SK-N-SH (cell line): ENCODE measurements at regions not wholly inside any gene's neighbourhood (a gene's known extent, or its start where the extent isn't known, plus 50 kb on each side); places are given as distances from the start of the nearest gene placed in this dataset.

Experiments
- CTCF ChIA-PET: fragments of 300-600, 350-600 bp; formaldehyde crosslinking; extraction: SDS; loops from one replicate; lab custom pipeline; 2021; lab: Yijun Ruan, JAX
- POLR2A ChIA-PET: fragments of 350-600 bp; sonication (Branson Sonifier 250); formaldehyde crosslinking; extraction: SDS; loops from one replicate; lab custom pipeline; 2020; ENCODE audit warnings: antibody characterized with exemption, inconsistent platforms; lab: Yijun Ruan, JAX
- DNase-seq: peaks from one replicate; pipeline ENCODE4 v3.0.0; 2012
- H2AFZ ChIP-seq: fragments of 200-600 bp; sonication (generic); 2 replicates; pipeline ENCODE4 v1.8.1; 2016; ENCODE audit warnings: antibody characterized with exemption, mild to moderate bottlenecking, low read depth
- H3F3A ChIP-seq: fragments of 200-600 bp; sonication (generic); replicated peaks from 2 replicates; pipeline ENCODE3; 2016; ENCODE audit warnings: antibody characterized with exemption, mild to moderate bottlenecking; ENCODE audit not compliant: insufficient read depth
- H3K27ac ChIP-seq, 2 experiments: fragments of 200-500 bp in 1 of 2; fragments of 200-600 bp in 1 of 2; sonication (Bioruptor generic) in 1 of 2; sonication (generic), shearing (Covaris generic) in 1 of 2; 2 replicates each; pipeline versions ENCODE4 v1.5.1 to v1.6.1; 2014 to 2016; ENCODE audit warnings: low read depth in 2 of 2, inconsistent platforms in 1 of 2, low read length in 1 of 2, mild to moderate bottlenecking in 1 of 2, mixed read lengths in 1 of 2
- H3K27me3 ChIP-seq: fragments of 200-600 bp; sonication (generic), shearing (Covaris generic); 2 replicates; pipeline ENCODE4 v1.6.1; 2016; ENCODE audit warnings: mixed run types; ENCODE audit not compliant: insufficient read depth
- H3K36me3 ChIP-seq, 2 experiments: fragments of 200-500 bp in 1 of 2; fragments of 200-600 bp in 1 of 2; sonication (Bioruptor generic) in 1 of 2; sonication (generic) in 1 of 2; replicated peaks in 1 of 2; 2 replicates each; pipeline versions ENCODE3 to v1.5.1; 2014 to 2016; ENCODE audit warnings: low read length in 1 of 2, mild to moderate bottlenecking in 1 of 2; ENCODE audit not compliant: insufficient read depth in 2 of 2, control insufficient read depth in 1 of 2
- H3K4me1 ChIP-seq, 2 experiments: fragments of 200-500 bp in 1 of 2; fragments of 200-600 bp in 1 of 2; sonication (Bioruptor generic) in 1 of 2; sonication (generic), shearing (Covaris generic) in 1 of 2; 2 replicates each; pipeline versions ENCODE4 v1.5.1 to v1.6.1; 2014 to 2016; ENCODE audit warnings: low read depth in 1 of 2, low read length in 1 of 2, mixed run types in 1 of 2; ENCODE audit not compliant: insufficient read depth in 2 of 2, control insufficient read depth in 1 of 2
- H3K4me2 ChIP-seq: fragments of 200-600 bp; sonication (generic), shearing (Covaris generic); 2 replicates; pipeline ENCODE4 v1.6.1; 2017; ENCODE audit warnings: mixed run types
- H3K4me3 ChIP-seq, 2 experiments: fragments of 200-500 bp in 1 of 2; fragments of 200-600 bp in 1 of 2; sonication (Bioruptor generic) in 1 of 2; sonication (generic), shearing (Covaris generic) in 1 of 2; 2 replicates each; pipeline versions ENCODE4 v1.5.1 to v1.8.1; 2014 to 2016; ENCODE audit warnings: low read depth in 2 of 2, inconsistent platforms in 1 of 2, low read length in 1 of 2, mild to moderate bottlenecking in 1 of 2, mixed read lengths in 1 of 2, moderate library complexity in 1 of 2
- H3K79me2 ChIP-seq: fragments of 200-600 bp; sonication (generic); 2 replicates; pipeline ENCODE4 v1.8.1; 2017; ENCODE audit warnings: mild to moderate bottlenecking; ENCODE audit not compliant: insufficient read depth
- H3K9ac ChIP-seq: fragments of 200-600 bp; sonication (generic); 2 replicates; pipeline ENCODE4 v1.6.1; 2017; ENCODE audit warnings: mixed run types
- H3K9me2 ChIP-seq: fragments of 200-600 bp; sonication (generic); 2 replicates; pipeline ENCODE4 v1.6.1; 2017; ENCODE audit warnings: mixed run types
- H3K9me3 ChIP-seq: fragments of 200-600 bp; sonication (generic); 2 replicates; pipeline ENCODE4 v1.6.1; 2017; ENCODE audit warnings: mixed run types, mild to moderate bottlenecking, moderate library complexity
- H4K20me1 ChIP-seq: fragments of 200-600 bp; sonication (generic); 2 replicates; pipeline ENCODE4 v1.6.1; 2017; ENCODE audit warnings: mild to moderate bottlenecking, mixed run types; ENCODE audit not compliant: insufficient read depth
- ELF1 ChIP-seq: IDR thresholded peaks from 2 replicates; pipeline ENCODE4 v1.4.0; 2012
- FOSL2 ChIP-seq: IDR thresholded peaks from 2 replicates; pipeline ENCODE4 v1.4.0; 2012; ENCODE audit warnings: low read depth, mild to moderate bottlenecking, moderate library complexity, borderline replicate concordance
- FOXJ3 ChIP-seq: sonication (generic); formaldehyde crosslinking; IDR thresholded peaks from 2 replicates; pipeline ENCODE4 v1.5.1; 2020; ENCODE audit warnings: mild to moderate bottlenecking, missing genetic modification reagents
- GATA2 ChIP-seq: sonication (generic); formaldehyde crosslinking; IDR thresholded peaks from 2 replicates; pipeline ENCODE4 v1.5.0; 2020; ENCODE audit warnings: mild to moderate bottlenecking, missing genetic modification reagents
- MEF2A ChIP-seq: IDR thresholded peaks from 2 replicates; pipeline ENCODE4 v1.4.0; 2012; ENCODE audit warnings: low read depth, borderline replicate concordance
- POLR2AphosphoS5 ChIP-seq: IDR thresholded peaks from 2 replicates; pipeline ENCODE4 v1.6.1; 2012; ENCODE audit warnings: low read depth, low read length
- RCOR1 ChIP-seq: fragments of 150-350 bp; IDR thresholded peaks from 2 replicates; pipeline ENCODE4 v1.6.1; 2017; ENCODE audit warnings: antibody characterized with exemption, low read length
- TAF1 ChIP-seq: IDR thresholded peaks from 2 replicates; pipeline ENCODE4 v1.6.1; 2012; ENCODE audit warnings: low read depth, mild to moderate bottlenecking, low read length, moderate library complexity, borderline replicate concordance
- TCF12 ChIP-seq: IDR thresholded peaks from 2 replicates; pipeline ENCODE4 v1.4.0; 2012
- TEAD4 ChIP-seq: IDR thresholded peaks from 2 replicates; pipeline ENCODE4 v1.4.0; 2012; ENCODE audit warnings: mild to moderate bottlenecking, borderline replicate concordance; ENCODE audit not compliant: insufficient read depth
- YY1 ChIP-seq: IDR thresholded peaks from 2 replicates; pipeline ENCODE4 v1.4.0; 2012; ENCODE audit warnings: low read depth, mild to moderate bottlenecking
- WGBS: methylation state at CpG from one replicate; pipeline ENCODE4 v1.1.6; 2017; ENCODE audit warnings: low lambda C conversion rate; 5-methylcytosine and 5-hydroxymethylcytosine counted together
- TF ChIP-seq, protein P1 (sequence below): IDR thresholded peaks from 2 replicates; pipeline ENCODE4 v1.4.0; 2012; ENCODE audit warnings: low read depth, borderline replicate concordance
- TF ChIP-seq, protein P2 (sequence below): IDR thresholded peaks from 2 replicates; pipeline ENCODE4; 2012
- TF ChIP-seq, protein P3 (sequence below): fragments of 200-600 bp; sonication (generic); IDR thresholded peaks from 2 replicates; pipeline ENCODE4 v1.6.1; 2017; ENCODE audit warnings: antibody characterized with exemption, mild to moderate bottlenecking, moderate library complexity

DNA sequence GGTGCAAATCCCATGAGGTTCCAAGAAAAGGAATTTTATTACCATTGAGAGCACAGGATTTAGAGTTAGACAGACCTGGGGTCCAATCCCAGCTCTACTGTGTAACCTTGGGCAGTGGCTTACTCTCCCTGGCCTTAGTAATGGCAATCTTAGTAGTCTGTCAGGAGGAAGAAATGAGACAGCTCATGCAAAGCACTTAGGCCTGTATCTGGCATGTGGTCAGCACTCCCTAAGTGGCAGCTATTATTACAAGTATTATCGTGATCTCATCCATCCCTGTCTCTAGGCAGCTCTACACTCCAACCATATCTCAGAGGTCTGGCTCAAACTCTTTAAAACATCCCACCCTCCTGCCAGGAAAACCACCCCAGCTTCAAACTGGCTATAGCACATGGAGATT, 129.6 kb upstream of the NALF2 start:
- no peak overlapping the region for H3K4me2 ChIP-seq
- H3K27ac ChIP-seq: no peak overlapping the region
- no peaks in the 10 kb centered on the region for H3K4me1 ChIP-seq
- no peaks in the 10 kb centered on the region for H3K36me3 ChIP-seq
- CTCF ChIA-PET: interaction anchor here (7.0 kb wide), 1 partner anchor 14 kb away, joined by 31 read pairs; no protein-coding TSS in a partner anchor
- WGBS: 7% methylated on average over 1 of the region's 1 CpG
- no peaks in the 10 kb centered on the region for H3F3A ChIP-seq
- no peaks in the 10 kb centered on the region for H3K79me2 ChIP-seq
- H3K27me3 ChIP-seq: peaks cover 5% of the 10 kb centered on the region; the same call in 1 of the 2 replicates
- no peaks in the 10 kb centered on the region for H4K20me1 ChIP-seq
- no peak for TF ChIP-seq TCF12
- TF ChIP-seq MEF2A: no peak
- TF ChIP-seq TAF1: no peak
- no peak for TF ChIP-seq FOSL2
- TF ChIP-seq TEAD4: no peak
- no peak for TF ChIP-seq RCOR1
- H2AFZ ChIP-seq: no peak overlapping the region
- POLR2A ChIA-PET: no interaction called here
- no peak overlapping the region for H3K4me3 ChIP-seq
- no peak for DNase-seq
- no peak overlapping the region for H3K9ac ChIP-seq
- H3K9me2 ChIP-seq: no peaks in the 10 kb centered on the region
- no peaks in the 10 kb centered on the region for H3K9me3 ChIP-seq

DNA sequence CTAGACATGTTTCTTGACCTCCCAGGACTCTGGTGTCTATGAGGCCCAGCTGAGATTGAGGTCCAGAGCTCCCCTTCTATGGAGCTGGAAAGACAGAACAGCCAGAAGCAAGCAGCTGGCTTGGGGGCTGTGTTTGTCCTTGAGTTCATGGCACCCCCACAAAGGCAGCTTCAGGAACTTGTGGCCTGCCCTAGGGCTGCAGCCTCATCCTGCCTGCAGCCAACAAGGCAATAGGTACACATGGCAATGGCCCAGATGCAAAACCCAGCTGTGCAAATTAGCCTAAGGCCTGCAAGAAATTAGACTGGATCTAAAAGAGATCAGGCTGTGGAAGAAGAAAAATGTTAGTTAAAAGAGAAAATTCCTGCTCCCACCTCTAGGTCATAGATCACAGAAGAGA, 131.7 kb upstream of the NALF2 start:
- H3K9me2 ChIP-seq: no peaks in the 10 kb centered on the region
- no peaks in the 10 kb centered on the region for H3K36me3 ChIP-seq
- CTCF ChIA-PET: interaction anchor here (1.2 kb wide), 1 partner anchor 550 kb away, joined by 3 read pairs; no protein-coding TSS in a partner anchor
- no peak overlapping the region for H3K27ac ChIP-seq
- 0 out of 2 replicates have a peak, but pooled peaks cover 9% of the 10 kb centered on the region for H3K27me3 ChIP-seq
- no peak for TF ChIP-seq ELF1
- TF ChIP-seq TEAD4: no peak
- no peak for TF ChIP-seq RCOR1
- TF ChIP-seq, protein P1, sequence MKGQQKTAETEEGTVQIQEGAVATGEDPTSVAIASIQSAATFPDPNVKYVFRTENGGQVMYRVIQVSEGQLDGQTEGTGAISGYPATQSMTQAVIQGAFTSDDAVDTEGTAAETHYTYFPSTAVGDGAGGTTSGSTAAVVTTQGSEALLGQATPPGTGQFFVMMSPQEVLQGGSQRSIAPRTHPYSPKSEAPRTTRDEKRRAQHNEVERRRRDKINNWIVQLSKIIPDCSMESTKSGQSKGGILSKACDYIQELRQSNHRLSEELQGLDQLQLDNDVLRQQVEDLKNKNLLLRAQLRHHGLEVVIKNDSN: no peak
- no peak for TF ChIP-seq FOXJ3 (CRISPR knock-in tag)
- TF ChIP-seq MEF2A: no peak
- TF ChIP-seq YY1: no peak
- TF ChIP-seq, all 33 proteins: peak for 0
- POLR2A ChIA-PET: no interaction called here
- no peak overlapping the region for H2AFZ ChIP-seq
- no peaks in the 10 kb centered on the region for H3K9me3 ChIP-seq
- H4K20me1 ChIP-seq: no peaks in the 10 kb centered on the region
- H3K4me1 ChIP-seq: no peaks in the 10 kb centered on the region
- H3K4me2 ChIP-seq: no peak overlapping the region
- no peaks in the 10 kb centered on the region for H3K79me2 ChIP-seq
- no peak for DNase-seq
- no peaks in the 10 kb centered on the region for H3F3A ChIP-seq
- no peak overlapping the region for H3K4me3 ChIP-seq
- H3K9ac ChIP-seq: no peak overlapping the region

DNA sequence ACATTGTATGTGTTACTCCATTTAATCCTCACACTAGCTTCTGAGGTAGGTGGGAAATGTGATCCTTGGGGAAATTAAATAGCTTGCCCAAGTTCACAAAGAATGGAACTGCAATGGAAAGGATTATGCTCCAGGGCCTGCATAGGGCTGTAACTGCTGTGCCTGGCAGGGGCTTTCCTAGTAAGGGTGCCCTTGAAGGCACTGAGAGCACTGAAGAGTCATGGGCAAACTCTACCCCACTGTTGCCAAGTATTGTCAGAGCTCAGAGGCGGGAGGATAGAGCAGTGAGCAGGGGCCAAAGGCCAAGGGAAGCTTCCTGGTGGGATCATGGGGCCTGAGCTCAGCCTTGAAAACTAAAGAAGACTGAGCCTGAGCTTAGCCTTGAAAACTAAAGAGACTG, 133.0 kb upstream of the NALF2 start:
- Histone ChIP-seq H3K27me3 (0 out of 2 replicates have a peak, but pooled peaks cover 9% of the 10 kb centered on the region), H3K9me3 (no peaks in the 10 kb centered on the region), H4K20me1 (no peaks in the 10 kb centered on the region), H3K4me1 (no peaks in the 10 kb centered on the region), H3K4me3 (no peak overlapping the region), H3F3A (no peaks in the 10 kb centered on the region), H3K4me2 (no peak overlapping the region), H3K27ac (no peak overlapping the region), H3K36me3 (no peaks in the 10 kb centered on the region), H3K9me2 (no peaks in the 10 kb centered on the region), H3K9ac (no peak overlapping the region), H2AFZ (no peak overlapping the region), H3K79me2 (no peaks in the 10 kb centered on the region)
- 30% methylated on average over 1 of the region's 1 CpG for WGBS
- ChIA-PET POLR2A (no interaction called here), CTCF (interaction anchor here (0.7 to 1.4 kb wide), 3 partner anchors 16 to 549 kb away, joined by 3 to 4 read pairs (median 3); no protein-coding TSS in a partner anchor)
- TF ChIP-seq, protein P2, sequence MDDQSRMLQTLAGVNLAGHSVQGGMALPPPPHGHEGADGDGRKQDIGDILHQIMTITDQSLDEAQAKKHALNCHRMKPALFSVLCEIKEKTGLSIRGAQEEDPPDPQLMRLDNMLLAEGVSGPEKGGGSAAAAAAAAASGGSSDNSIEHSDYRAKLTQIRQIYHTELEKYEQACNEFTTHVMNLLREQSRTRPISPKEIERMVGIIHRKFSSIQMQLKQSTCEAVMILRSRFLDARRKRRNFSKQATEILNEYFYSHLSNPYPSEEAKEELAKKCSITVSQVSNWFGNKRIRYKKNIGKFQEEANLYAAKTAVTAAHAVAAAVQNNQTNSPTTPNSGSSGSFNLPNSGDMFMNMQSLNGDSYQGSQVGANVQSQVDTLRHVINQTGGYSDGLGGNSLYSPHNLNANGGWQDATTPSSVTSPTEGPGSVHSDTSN: no peak
- TF ChIP-seq GATA2 (CRISPR knock-in tag): no peak
- TF ChIP-seq TEAD4: no peak
- TF ChIP-seq, protein P3, sequence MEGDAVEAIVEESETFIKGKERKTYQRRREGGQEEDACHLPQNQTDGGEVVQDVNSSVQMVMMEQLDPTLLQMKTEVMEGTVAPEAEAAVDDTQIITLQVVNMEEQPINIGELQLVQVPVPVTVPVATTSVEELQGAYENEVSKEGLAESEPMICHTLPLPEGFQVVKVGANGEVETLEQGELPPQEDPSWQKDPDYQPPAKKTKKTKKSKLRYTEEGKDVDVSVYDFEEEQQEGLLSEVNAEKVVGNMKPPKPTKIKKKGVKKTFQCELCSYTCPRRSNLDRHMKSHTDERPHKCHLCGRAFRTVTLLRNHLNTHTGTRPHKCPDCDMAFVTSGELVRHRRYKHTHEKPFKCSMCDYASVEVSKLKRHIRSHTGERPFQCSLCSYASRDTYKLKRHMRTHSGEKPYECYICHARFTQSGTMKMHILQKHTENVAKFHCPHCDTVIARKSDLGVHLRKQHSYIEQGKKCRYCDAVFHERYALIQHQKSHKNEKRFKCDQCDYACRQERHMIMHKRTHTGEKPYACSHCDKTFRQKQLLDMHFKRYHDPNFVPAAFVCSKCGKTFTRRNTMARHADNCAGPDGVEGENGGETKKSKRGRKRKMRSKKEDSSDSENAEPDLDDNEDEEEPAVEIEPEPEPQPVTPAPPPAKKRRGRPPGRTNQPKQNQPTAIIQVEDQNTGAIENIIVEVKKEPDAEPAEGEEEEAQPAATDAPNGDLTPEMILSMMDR: no peak
- no peak for TF ChIP-seq POLR2AphosphoS5
- no peak for DNase-seq
